Neural progenitor cell (in vitro differentiated cells): ENCODE measurements at regions not wholly inside any gene's neighbourhood (a gene's known extent, or its start where the extent isn't known, plus 50 kb on each side); places are given as distances from the start of the nearest gene placed in this dataset.

Source experiments
- DNase-seq: peaks from one replicate; pipeline ENCODE4 v3.0.0-alpha.2; 2016; ENCODE audit warnings: low spot score
- H2AFZ ChIP-seq: fragments of 200-600 bp; sonication (generic); replicated peaks from 2 replicates; pipeline ENCODE4 v1.6.1; 2016; ENCODE audit warnings: antibody characterized with exemption
- H3F3A ChIP-seq: fragments of 200-600 bp; sonication (generic); 2 replicates; pipeline ENCODE4 v1.6.1; 2016; ENCODE audit warnings: antibody characterized with exemption, low read depth
- H3K27ac ChIP-seq: fragments of 200-600 bp; sonication (generic); 2 replicates; pipeline ENCODE4 v1.5.1; 2016; ENCODE audit warnings: mild to moderate bottlenecking
- H3K27me3 ChIP-seq: fragments of 200-600 bp; sonication (generic); 2 replicates; pipeline ENCODE4 v1.6.1; 2016; ENCODE audit warnings: mild to moderate bottlenecking, moderate library complexity
- H3K36me3 ChIP-seq: fragments of 200-600 bp; sonication (generic); 2 replicates; pipeline ENCODE4 v1.5.1; 2016
- H3K4me1 ChIP-seq: fragments of 200-600 bp; sonication (generic); 2 replicates; pipeline ENCODE4 v1.6.1; 2016; ENCODE audit warnings: mixed run types
- H3K4me2 ChIP-seq: fragments of 200-600 bp; sonication (generic); 2 replicates; pipeline ENCODE4 v1.6.1; 2016
- H3K4me3 ChIP-seq: fragments of 200-600 bp; sonication (generic); 2 replicates; pipeline ENCODE4 v1.5.1; 2016
- H3K79me2 ChIP-seq: fragments of 200-600 bp; sonication (generic); 2 replicates; pipeline ENCODE4 v1.6.1; 2016; ENCODE audit warnings: low read depth
- H3K9ac ChIP-seq: fragments of 200-600 bp; sonication (generic); 2 replicates; pipeline ENCODE4 v1.6.1; 2016
- H3K9me3 ChIP-seq: fragments of 200-600 bp; sonication (generic); 2 replicates; pipeline ENCODE4 v1.5.1; 2016; ENCODE audit warnings: low read depth
- H4K20me1 ChIP-seq: fragments of 200-600 bp; sonication (generic); 2 replicates; pipeline ENCODE4 v1.6.1; 2016; ENCODE audit warnings: low read depth
- H3K27ac Mint-ChIP-seq: 3 replicates; pipeline ENCODE4 v1.8.0; 2021; ENCODE audit warnings: mixed read lengths
- H3K27me3 Mint-ChIP-seq: 2 replicates; pipeline ENCODE4 v1.8.0; 2022; ENCODE audit warnings: low read depth, mild to moderate bottlenecking, inconsistent platforms, moderate library complexity, mixed read lengths; ENCODE audit not compliant: insufficient read depth
- H3K36me3 Mint-ChIP-seq: 3 replicates; pipeline ENCODE4 v1.8.0; 2021; ENCODE audit warnings: mixed read lengths
- H3K4me1 Mint-ChIP-seq: 3 replicates; pipeline ENCODE4 v1.8.0; 2021; ENCODE audit warnings: mixed read lengths
- H3K4me3 Mint-ChIP-seq: 3 replicates; pipeline ENCODE4 v1.8.0; 2021; ENCODE audit warnings: mild to moderate bottlenecking, moderate library complexity, mixed read lengths
- H3K9me3 Mint-ChIP-seq: 3 replicates; pipeline ENCODE4 v1.8.0; 2020; ENCODE audit warnings: mixed read lengths
- EZH2 ChIP-seq: fragments of 200-600 bp; sonication (generic); IDR thresholded peaks from 2 replicates; pipeline ENCODE4 v1.6.1; 2017; ENCODE audit warnings: antibody characterized with exemption, mild to moderate bottlenecking, moderate library complexity
- EZH2phosphoT487 ChIP-seq: fragments of 200-600 bp; sonication (generic); IDR thresholded peaks from 2 replicates; pipeline ENCODE4 v1.6.1; 2017; ENCODE audit warnings: antibody characterized with exemption
- TF ChIP-seq, protein P1 (sequence below): fragments of 200-600 bp; sonication (generic); IDR thresholded peaks from 2 replicates; pipeline ENCODE4 v1.5.1; 2017; ENCODE audit warnings: antibody characterized with exemption, mild to moderate bottlenecking

- Histone ChIP-seq H3K4me3 (no peak overlapping the region), H3K9ac (no peak overlapping the region), H4K20me1 (no peaks in the 10 kb centered on the region), H3K36me3 (no peaks in the 10 kb centered on the region), H3K27me3 (no peaks in the 10 kb centered on the region), H2AFZ (no peak overlapping the region), H3K79me2 (no peaks in the 10 kb centered on the region), H3K9me3 (no peaks in the 10 kb centered on the region), H3K4me2 (no peak overlapping the region), H3K4me1 (no peaks in the 10 kb centered on the region), H3K27ac (no peak overlapping the region), H3F3A (no peaks in the 10 kb centered on the region)
- Mint-ChIP-seq H3K4me1 (no peaks in the 10 kb centered on the region), H3K27me3 (no peaks in the 10 kb centered on the region), H3K9me3 (no peaks in the 10 kb centered on the region), H3K27ac (no peak overlapping the region), H3K4me3 (no peak overlapping the region), H3K36me3 (no peaks in the 10 kb centered on the region)
- DNase-seq: no peak
- no peak for TF ChIP-seq EZH2phosphoT487
Measured at GRCh38 chr10:43863270-43863669, 214.6 kb upstream of the ZNF32 start.

DNA sequence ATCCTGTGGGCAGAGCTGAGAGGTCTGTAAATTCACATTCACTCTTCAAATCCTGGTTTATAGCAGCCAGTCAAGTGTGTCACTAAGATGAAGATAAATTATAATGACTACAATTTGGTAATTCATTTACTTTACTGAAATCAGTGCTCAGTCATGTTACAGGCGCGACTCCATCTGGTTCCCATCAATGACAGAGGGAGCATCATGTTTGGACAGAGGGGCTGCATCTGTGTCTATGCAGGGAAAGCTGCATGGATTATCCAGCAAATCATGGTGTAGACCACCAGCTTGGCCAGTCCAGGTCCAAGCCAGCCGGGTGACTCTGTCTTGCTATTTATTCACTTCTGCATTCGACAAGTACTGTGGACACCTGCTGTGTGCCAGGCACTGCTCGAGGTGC is 214.1 kb upstream of the ZNF32 start:
- no peaks in the 10 kb centered on the region for H3K9me3 Mint-ChIP-seq
- Histone ChIP-seq H3K4me1 (no peaks in the 10 kb centered on the region), H3K9ac (no peak overlapping the region)

DNA sequence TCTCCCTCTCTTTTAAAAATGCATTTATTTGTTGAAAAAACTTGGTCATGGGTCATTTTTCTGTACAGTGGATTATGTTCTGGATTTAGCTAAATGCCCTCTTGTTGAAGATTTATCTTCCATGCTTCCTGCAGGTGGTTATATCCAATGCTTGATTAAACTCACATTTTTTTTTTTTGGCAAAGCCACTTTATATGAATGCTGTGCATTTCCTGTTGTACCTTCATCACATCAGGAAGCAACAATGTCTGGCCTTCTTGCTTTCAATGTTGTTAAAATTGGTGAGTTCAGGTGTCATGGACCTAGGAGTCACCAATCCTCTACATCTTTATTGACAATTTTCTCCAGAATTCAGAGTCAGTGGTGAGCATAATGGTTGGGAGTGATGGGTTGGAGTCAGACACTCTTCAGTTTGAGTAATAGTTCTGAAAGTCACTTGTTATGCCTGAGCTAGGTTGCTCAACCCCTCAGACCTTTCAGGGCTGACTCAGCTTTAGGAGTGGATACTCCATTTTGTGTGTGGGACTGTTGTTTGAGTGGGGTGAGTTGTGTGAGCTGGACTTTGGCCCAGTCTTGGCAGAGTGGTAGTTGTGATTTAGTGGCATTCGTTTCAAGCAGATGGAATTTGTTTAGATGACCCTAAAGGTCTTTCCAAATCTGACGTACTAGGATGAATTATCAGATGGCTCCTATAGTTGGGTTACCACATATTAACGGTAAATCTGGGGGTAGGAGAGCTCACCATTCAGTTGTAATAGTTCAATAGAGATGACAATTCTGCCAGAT is 213.5 kb upstream of the ZNF32 start:
- Mint-ChIP-seq H3K9me3 (no peaks in the 10 kb centered on the region), H3K27me3 (no peaks in the 10 kb centered on the region), H3K36me3 (no peaks in the 10 kb centered on the region), H3K4me3 (no peak overlapping the region), H3K27ac (no peak overlapping the region), H3K4me1 (no peaks in the 10 kb centered on the region)
- H3K27ac ChIP-seq: no peak overlapping the region
- no peak overlapping the region for H3K9ac ChIP-seq
- no peaks in the 10 kb centered on the region for H4K20me1 ChIP-seq
- no peaks in the 10 kb centered on the region for H3K79me2 ChIP-seq
- no peaks in the 10 kb centered on the region for H3K36me3 ChIP-seq
- no peaks in the 10 kb centered on the region for H3F3A ChIP-seq
- no peaks in the 10 kb centered on the region for H3K9me3 ChIP-seq
- no peaks in the 10 kb centered on the region for H3K4me1 ChIP-seq
- no peak overlapping the region for H3K4me2 ChIP-seq
- TF ChIP-seq EZH2 (no peak), EZH2phosphoT487 (no peak)
- TF ChIP-seq, protein P1, sequence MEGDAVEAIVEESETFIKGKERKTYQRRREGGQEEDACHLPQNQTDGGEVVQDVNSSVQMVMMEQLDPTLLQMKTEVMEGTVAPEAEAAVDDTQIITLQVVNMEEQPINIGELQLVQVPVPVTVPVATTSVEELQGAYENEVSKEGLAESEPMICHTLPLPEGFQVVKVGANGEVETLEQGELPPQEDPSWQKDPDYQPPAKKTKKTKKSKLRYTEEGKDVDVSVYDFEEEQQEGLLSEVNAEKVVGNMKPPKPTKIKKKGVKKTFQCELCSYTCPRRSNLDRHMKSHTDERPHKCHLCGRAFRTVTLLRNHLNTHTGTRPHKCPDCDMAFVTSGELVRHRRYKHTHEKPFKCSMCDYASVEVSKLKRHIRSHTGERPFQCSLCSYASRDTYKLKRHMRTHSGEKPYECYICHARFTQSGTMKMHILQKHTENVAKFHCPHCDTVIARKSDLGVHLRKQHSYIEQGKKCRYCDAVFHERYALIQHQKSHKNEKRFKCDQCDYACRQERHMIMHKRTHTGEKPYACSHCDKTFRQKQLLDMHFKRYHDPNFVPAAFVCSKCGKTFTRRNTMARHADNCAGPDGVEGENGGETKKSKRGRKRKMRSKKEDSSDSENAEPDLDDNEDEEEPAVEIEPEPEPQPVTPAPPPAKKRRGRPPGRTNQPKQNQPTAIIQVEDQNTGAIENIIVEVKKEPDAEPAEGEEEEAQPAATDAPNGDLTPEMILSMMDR: no peak
- no peak overlapping the region for H3K4me3 ChIP-seq
- no peak overlapping the region for H2AFZ ChIP-seq
- DNase-seq: no peak
- H3K27me3 ChIP-seq: no peaks in the 10 kb centered on the region

More for the DNA sequence above, 214.1 kb upstream of the ZNF32 start:
- H3K36me3 ChIP-seq: no peaks in the 10 kb centered on the region
- H3K79me2 ChIP-seq: no peaks in the 10 kb centered on the region
- H3K4me2 ChIP-seq: no peak overlapping the region
- H3K36me3 Mint-ChIP-seq: no peaks in the 10 kb centered on the region
- no peak overlapping the region for H3K4me3 Mint-ChIP-seq
- no peaks in the 10 kb centered on the region for H3K9me3 ChIP-seq
- no peaks in the 10 kb centered on the region for H3K4me1 Mint-ChIP-seq
- no peak overlapping the region for H2AFZ ChIP-seq
- H4K20me1 ChIP-seq: no peaks in the 10 kb centered on the region
- no peaks in the 10 kb centered on the region for H3K27me3 ChIP-seq
- H3K4me3 ChIP-seq: no peak overlapping the region
- TF ChIP-seq EZH2 (no peak), EZH2phosphoT487 (no peak)
- TF ChIP-seq, protein P1: no peak
- no peaks in the 10 kb centered on the region for H3K27me3 Mint-ChIP-seq
- H3K27ac Mint-ChIP-seq: no peak overlapping the region
- DNase-seq: no peak
- H3K27ac ChIP-seq: no peak overlapping the region
- H3F3A ChIP-seq: no peaks in the 10 kb centered on the region

DNA sequence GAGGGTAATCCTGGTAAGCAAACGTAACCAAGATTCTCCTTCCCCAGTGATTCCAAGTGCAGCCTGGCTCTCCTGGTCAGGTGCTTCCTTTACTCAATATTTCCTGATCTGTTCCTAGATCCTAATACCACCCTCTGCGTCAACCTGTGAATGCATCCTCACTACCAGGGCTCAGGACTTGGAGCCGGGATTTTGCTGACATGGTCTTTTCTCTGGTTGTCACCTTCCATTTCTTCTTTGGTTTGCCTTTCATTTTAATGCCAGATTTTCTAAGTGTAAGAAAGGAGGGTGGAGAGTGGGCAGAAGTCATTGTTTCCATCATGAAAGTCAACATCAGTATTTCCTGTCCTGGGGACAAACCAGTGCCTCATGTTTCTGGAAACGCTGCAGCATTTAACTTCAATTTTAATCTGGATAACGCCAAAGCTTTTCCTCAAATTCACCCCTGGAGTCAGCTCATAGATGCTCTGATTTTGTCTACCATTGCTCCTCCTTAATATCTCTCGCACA is 210.4 kb upstream of the ZNF32 start:
- Mint-ChIP-seq H3K4me1 (no peaks in the 10 kb centered on the region), H3K27ac (no peak overlapping the region), H3K9me3 (no peaks in the 10 kb centered on the region), H3K36me3 (no peaks in the 10 kb centered on the region), H3K4me3 (no peak overlapping the region), H3K27me3 (peaks cover 3% of the 10 kb centered on the region)
- no peaks in the 10 kb centered on the region for H3K79me2 ChIP-seq
- no peak for TF ChIP-seq EZH2phosphoT487
- no peak for TF ChIP-seq EZH2
- TF ChIP-seq, protein P1: no peak
- H3K4me1 ChIP-seq: no peaks in the 10 kb centered on the region
- H3K27me3 ChIP-seq: no peaks in the 10 kb centered on the region
- no peak overlapping the region for H3K4me3 ChIP-seq
- H3K9ac ChIP-seq: no peak overlapping the region
- H3K36me3 ChIP-seq: no peaks in the 10 kb centered on the region
- H3F3A ChIP-seq: no peaks in the 10 kb centered on the region
- DNase-seq: no peak
- H3K9me3 ChIP-seq: no peaks in the 10 kb centered on the region
- no peak overlapping the region for H3K27ac ChIP-seq
- no peak overlapping the region for H3K4me2 ChIP-seq
- H2AFZ ChIP-seq: no peak overlapping the region
- H4K20me1 ChIP-seq: no peaks in the 10 kb centered on the region
